ENCODE measurements at regions not wholly inside any gene's neighbourhood (a gene's known extent, or its start where the extent isn't known, plus 50 kb on each side); places are given as distances from the start of the nearest gene placed in this dataset.
A peak's percentile ranks its signal among the peaks of the same experiment; 100 is the strongest.

GRCh38 chr13:64234255-64234654 lies 2818.6 kb upstream of the PCDH20 start:
- peaks cover 11% of the 10 kb centered on the region for H3K9me3 Mint-ChIP-seq (ENCODE audit: low read depth)
- no peaks in the 10 kb centered on the region for H3K27me3 Mint-ChIP-seq (ENCODE audit: low read depth)
- no peak for DNase-seq (ENCODE audit: low spot score)

GRCh38 chr13:64223016-64223415 lies 2807.4 kb upstream of the PCDH20 start:
- no peak for TF ChIP-seq CTCF (IDR thresholded peaks at IDR 0.05)
- peaks cover 14% of the 10 kb centered on the region for H3K9me3 Mint-ChIP-seq (ENCODE audit: low read depth)
- DNase-seq (ENCODE audit: low spot score) = no peak
- peaks cover 3% of the 10 kb centered on the region for H3K36me3 Mint-ChIP-seq (ENCODE audit: low read depth)
- no peak overlapping the region for H3K4me3 Mint-ChIP-seq (ENCODE audit: unreplicated experiment)
- no peak overlapping the region for H3K27ac Mint-ChIP-seq (ENCODE audit: unreplicated experiment)
- no peaks in the 10 kb centered on the region for H3K4me1 Mint-ChIP-seq (ENCODE audit: low read depth)
- H3K27me3 Mint-ChIP-seq (ENCODE audit: low read depth) = no peaks in the 10 kb centered on the region

More at GRCh38 chr13:64234255-64234654, 2818.6 kb upstream of the PCDH20 start:
- peaks cover 11% of the 10 kb centered on the region for H3K4me1 Mint-ChIP-seq (ENCODE audit: low read depth)
- no peak for TF ChIP-seq CTCF (IDR thresholded peaks at IDR 0.05)
- no peak overlapping the region for H3K4me3 Mint-ChIP-seq (ENCODE audit: unreplicated experiment)
- H3K27ac Mint-ChIP-seq (ENCODE audit: unreplicated experiment) = no peak overlapping the region
- H3K36me3 Mint-ChIP-seq (ENCODE audit: low read depth) = no peaks in the 10 kb centered on the region

GRCh38 chr13:64206430-64207225 lies 2791.0 kb upstream of the PCDH20 start:
- peak; percentile 55 for DNase-seq (ENCODE audit: low spot score)
- TF ChIP-seq CTCF (IDR thresholded peaks at IDR 0.05) = no peak
- Mint-ChIP-seq H3K27me3 (ENCODE audit: low read depth) (no peaks in the 10 kb centered on the region), H3K4me3 (ENCODE audit: unreplicated experiment) (no peak overlapping the region), H3K4me1 (ENCODE audit: low read depth) (no peaks in the 10 kb centered on the region), H3K36me3 (ENCODE audit: low read depth) (no peaks in the 10 kb centered on the region), H3K9me3 (ENCODE audit: low read depth) (no peaks in the 10 kb centered on the region), H3K27ac (ENCODE audit: unreplicated experiment) (no peak overlapping the region)

- DNase-seq (ENCODE audit: low spot score) = no peak
- TF ChIP-seq CTCF (IDR thresholded peaks at IDR 0.05) = no peak
- H3K4me3 Mint-ChIP-seq (ENCODE audit: unreplicated experiment) = no peak overlapping the region
Observed at GRCh38 chr13:64202517-64202916, 2786.9 kb upstream of the PCDH20 start.

GRCh38 chr13:64197232-64197631 lies 2781.6 kb upstream of the PCDH20 start:
- no peak overlapping the region for H3K4me3 Mint-ChIP-seq (ENCODE audit: unreplicated experiment)
- TF ChIP-seq CTCF (IDR thresholded peaks at IDR 0.05) = no peak
- DNase-seq (ENCODE audit: low spot score) = no peak
- H3K36me3 Mint-ChIP-seq (ENCODE audit: low read depth) = no peaks in the 10 kb centered on the region
- peaks cover 3% of the 10 kb centered on the region for H3K9me3 Mint-ChIP-seq (ENCODE audit: low read depth)
- no peak overlapping the region for H3K27ac Mint-ChIP-seq (ENCODE audit: unreplicated experiment)
- H3K4me1 Mint-ChIP-seq (ENCODE audit: low read depth) = no peaks in the 10 kb centered on the region
- H3K27me3 Mint-ChIP-seq (ENCODE audit: low read depth) = no peaks in the 10 kb centered on the region

More at GRCh38 chr13:64202517-64202916, 2786.9 kb upstream of the PCDH20 start:
- Mint-ChIP-seq H3K9me3 (ENCODE audit: low read depth) (no peaks in the 10 kb centered on the region), H3K27me3 (ENCODE audit: low read depth) (no peaks in the 10 kb centered on the region), H3K4me1 (ENCODE audit: low read depth) (no peaks in the 10 kb centered on the region), H3K36me3 (ENCODE audit: low read depth) (no peaks in the 10 kb centered on the region), H3K27ac (ENCODE audit: unreplicated experiment) (no peak overlapping the region)
